HG03108 (cell line): ENCODE measurements at regions not wholly inside any gene's neighbourhood (a gene's known extent, or its start where the extent isn't known, plus 50 kb on each side); places are given as distances from the start of the nearest gene placed in this dataset.
A peak's percentile ranks its signal among the peaks of the same experiment; 100 is the strongest.

Source experiments
- ATAC-seq: cut with Tn5 transposase; IDR thresholded peaks from one replicate; pipeline ENCODE4 v1.9.1; 2021; ENCODE audit warnings: moderate library complexity; ENCODE audit not compliant: unreplicated experiment

DNA sequence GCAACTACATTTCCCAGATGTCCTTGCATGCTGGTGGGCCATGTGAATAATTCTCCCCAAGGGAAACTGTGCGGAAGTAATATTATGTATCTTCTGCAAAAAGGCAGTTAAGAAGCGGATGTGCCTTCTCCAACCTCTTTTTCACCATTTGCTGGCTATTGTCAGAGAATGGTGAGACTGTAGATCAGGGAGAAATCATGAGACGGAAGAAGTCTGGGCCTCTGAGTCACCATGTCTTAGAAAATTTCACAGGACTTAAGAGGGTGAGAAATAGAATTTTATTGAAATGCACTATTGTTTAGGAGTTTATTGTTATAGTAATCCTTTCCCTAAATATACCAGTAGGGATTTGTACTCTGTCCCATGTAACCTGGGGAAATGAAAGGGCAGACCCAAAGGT lies 298.7 kb upstream of the ZC3H12C start:
- ATAC-seq, result no peak

DNA sequence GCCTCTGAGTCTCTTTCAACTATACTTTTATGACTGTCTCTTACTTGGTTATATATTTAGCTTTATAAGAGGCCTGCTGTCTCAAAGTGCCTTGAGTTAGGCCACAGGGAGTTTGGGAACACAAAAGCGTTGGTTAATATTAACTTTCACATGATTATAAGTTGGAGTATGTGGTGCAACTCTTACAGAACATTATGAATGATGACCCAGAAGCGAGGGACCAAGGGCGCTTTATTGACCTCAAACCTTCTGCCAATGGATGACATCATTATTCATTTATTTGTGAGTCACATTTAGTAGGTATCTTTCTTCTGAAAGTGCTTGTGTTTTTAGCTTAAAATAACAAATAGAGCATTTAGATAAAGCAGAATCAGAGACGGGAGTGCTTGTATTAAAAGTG lies 298.0 kb upstream of the ZC3H12C start:
- ATAC-seq, result no peak

DNA sequence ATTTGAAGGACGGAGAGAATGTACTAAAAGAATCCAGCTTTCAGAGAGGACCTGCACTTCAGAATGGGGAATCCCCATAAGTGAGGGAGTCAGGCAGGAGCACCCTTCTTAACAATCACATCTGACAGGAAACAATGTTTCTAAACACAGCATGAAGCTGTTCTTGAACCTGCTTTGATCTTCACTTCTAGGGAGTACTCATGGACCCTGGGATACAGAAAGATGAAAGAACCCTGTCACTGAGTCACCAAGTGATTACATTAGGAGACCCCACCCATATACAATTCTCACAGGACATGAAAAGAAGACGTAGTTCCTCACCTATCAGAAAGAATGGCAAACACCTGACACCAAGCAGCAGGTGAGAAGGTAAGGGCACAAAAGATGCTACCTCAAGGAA lies 296.9 kb upstream of the ZC3H12C start:
- ATAC-seq, result no peak

- no peak for ATAC-seq
Observed at GRCh38 chr11:109798521-109798920, 294.7 kb upstream of the ZC3H12C start.

GRCh38 chr11:109799604-109800003 lies 293.6 kb upstream of the ZC3H12C start:
- no peak for ATAC-seq

DNA sequence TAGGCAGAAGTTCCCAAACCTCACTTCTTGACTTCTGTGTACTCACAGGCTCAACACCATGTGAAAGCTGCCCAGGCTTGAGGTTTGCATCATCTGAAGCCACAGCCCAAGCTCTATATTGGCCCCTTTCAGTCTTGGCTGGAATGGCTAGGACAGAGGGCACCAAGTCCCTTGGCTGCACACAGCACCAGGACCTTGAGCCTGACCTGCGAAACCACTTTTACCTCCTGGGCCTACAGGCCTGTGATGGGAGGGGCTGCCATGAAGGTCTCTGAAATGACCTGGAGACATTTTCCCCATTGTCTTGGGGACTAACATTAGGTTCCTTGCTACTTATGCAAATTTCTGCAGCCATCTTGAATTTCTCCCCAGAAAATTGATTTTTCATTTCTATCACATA lies 288.3 kb upstream of the ZC3H12C start:
- ATAC-seq, result no peak

DNA sequence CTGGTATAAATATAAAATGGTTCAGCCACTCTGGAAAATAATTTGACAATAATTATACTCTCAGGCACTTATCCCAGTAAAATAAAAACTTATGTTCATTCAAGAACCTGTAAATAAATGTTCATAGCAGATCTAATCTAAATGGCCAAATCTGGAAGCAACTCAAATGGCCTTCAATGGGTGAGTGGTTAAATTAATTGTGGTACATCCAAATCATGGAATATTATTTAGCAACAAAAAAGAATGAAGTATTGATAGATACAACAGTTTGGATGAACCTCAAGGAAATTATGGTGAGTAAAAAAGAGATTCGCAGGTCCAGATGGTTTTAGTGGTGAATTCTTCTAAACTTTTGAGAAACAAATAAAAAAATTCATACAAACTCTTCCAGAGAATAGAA lies 287.0 kb upstream of the ZC3H12C start:
- ATAC-seq, result no peak

- no peak for ATAC-seq
Observed at GRCh38 chr11:109808569-109808968, 284.6 kb upstream of the ZC3H12C start.

DNA sequence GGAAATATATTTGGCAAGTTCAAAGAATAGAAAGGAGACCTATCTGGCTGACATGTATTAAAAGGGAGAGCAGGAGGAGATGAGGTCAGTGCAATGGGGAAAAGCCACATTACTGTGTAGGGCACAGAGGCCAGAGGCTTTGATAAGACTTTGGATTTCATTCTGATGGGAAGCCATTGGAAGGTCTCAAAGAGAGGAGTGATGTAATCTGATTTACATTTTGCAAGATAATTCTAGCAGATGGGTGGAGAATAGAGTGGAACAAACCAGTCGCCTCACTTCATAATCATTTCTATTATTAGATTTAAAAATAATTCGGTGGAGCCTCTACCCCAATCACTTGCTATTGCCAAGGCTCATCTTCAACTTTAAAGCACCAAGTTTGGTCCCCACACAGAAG lies 278.4 kb upstream of the ZC3H12C start:
- ATAC-seq, result no peak

DNA sequence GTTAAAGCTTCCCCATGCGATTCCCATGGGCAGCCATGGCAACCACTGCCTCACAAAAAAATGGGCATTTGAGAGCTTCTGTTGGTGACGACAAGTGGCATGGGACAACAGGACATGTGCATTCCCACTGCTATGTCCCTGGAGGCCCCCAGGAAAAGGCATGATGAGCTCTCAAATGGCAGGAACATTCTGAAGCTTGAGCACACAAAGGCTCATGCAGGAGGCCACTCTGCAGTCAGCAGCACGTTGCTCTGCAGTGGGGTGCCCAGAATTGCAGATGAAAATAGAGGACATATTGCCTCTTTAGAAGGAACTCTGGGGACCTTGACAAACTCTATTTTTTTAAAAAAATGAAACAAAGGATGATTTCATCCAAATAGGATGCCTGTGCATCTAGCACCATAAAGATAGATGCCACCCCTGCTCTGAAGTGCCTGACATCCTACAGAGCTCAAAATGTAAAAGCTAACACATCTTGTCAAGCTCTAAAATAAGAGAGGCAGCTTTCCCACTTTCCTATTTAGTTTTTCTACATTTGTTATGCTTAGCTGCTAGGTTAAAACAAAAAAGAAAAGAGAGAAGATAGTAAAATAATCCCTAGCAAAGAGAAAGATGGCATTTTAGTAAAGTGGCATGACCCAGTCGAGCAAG lies 277.6 kb upstream of the ZC3H12C start:
- ATAC-seq, result no peak

- ATAC-seq, result no peak
Observed at GRCh38 chr11:109818290-109818689, 274.9 kb upstream of the ZC3H12C start.

DNA sequence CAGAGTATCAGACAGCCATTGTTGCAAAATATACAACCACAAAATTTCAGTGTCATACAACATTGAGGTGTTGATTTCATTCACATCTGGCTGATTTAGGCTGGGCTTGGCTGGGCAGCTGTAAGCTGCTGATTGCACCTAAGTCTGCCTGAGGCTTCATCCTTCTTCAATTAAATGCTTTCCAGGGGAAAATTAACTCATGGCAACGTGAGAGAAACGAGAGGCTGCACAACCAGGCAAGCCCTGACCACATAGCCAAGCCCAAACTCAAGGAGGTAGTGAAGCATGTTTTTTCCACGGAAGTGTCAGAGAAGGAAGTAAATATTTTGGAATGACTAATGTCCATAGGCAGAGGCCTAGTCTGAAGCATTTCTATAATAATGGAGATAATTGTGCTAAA lies 273.8 kb upstream of the ZC3H12C start:
- no peak for ATAC-seq

GRCh38 chr11:109821511-109821910 lies 271.7 kb upstream of the ZC3H12C start:
- no peak for ATAC-seq

- no peak for ATAC-seq
Observed at GRCh38 chr11:109822436-109823102, 270.6 kb upstream of the ZC3H12C start.

DNA sequence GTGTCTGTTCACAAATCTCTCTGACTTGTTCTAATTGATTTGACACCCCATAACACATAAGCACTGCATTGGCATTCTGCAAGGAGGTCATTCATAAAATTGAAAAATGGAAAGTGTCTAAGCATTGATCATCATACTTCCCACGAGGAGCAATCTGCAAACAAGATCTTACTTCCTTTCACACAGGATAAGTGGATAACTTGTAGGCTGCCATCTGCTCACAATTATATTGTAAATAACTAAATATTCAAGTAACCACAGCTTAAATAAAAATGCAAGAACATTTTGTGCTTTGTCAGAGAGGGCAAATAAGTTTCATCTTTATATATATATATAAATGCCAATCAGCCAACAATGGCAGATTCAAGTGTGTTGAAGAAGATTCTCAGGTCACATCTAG lies 264.8 kb upstream of the ZC3H12C start:
- no peak for ATAC-seq

- ATAC-seq, result no peak
Observed at GRCh38 chr11:109838026-109838425, 255.2 kb upstream of the ZC3H12C start.

DNA sequence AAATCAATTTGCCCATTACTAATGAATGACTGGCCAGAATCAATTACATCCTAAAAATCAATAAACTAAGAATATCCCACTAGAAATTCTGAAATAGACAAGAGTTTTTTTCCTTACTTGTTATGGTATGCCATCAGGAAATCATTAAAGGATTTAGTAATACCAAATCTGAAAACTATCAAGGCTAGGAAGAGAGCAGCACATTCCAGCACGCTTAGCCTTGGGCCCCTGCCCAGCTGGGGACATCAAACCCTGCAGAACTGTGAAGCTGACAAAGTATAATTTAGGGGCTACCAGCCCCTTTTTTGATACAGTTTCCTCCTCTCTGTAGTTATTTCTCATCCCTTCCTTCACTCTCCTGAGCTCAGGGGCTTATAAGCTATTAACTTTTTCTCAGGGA lies 247.8 kb upstream of the ZC3H12C start:
- ATAC-seq, result no peak

GRCh38 chr11:109847621-109848020 lies 245.6 kb upstream of the ZC3H12C start:
- ATAC-seq, result no peak

GRCh38 chr11:109849051-109849450 lies 244.1 kb upstream of the ZC3H12C start:
- ATAC-seq, result no peak

DNA sequence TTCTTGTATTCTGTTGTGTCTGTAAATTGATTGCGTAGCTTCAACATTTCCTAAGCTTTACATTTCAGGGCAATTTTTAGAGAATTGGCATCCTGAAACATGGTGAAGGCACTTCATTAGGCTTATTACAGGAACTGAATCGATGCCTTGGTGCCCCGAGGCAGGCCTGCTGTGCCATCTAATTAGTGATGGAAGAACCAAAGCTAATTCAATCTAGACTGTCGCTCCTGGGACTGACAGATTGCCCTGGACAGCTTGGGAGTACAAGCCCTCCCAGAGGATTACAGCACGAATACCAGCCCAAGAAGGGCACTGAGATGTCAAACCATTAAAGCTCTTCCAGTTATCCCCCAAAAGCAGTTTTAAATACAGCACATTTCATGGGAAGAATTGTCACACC lies 243.2 kb upstream of the ZC3H12C start:
- no peak for ATAC-seq

GRCh38 chr11:109851780-109852390 lies 241.3 kb upstream of the ZC3H12C start:
- ATAC-seq, result no peak

DNA sequence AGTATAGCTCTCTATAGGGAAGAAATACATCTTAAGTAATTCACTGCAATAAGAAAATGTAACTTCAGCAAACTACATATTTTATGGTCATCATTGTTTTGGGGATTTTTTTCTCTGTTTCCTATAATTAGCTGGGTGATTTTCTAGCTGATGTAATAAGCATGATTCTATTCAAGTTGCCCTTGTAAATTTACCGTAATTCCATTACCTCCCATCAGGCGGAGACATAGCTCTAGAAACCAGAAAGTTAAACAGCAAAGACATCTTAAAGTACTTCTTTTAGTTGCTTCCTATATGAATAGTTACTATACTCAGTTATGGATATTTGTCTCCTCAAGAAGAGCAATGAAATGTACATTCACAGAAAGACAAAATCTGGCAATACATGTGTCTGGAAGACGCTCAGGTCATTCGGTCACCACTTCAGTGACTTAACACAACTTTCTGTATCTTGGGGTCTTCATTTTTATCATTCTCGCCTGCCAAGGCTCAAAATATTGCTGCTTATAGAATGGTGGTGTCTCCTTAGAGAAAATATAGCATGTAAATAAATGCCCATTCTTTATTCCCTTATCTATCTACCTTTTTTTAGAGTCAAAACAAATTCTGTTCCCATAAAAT lies 239.9 kb upstream of the ZC3H12C start:
- peak; percentile 77 for ATAC-seq
